ENCODE measurements at regions not wholly inside any gene's neighbourhood (a gene's known extent, or its start where the extent isn't known, plus 50 kb on each side); places are given as distances from the start of the nearest gene placed in this dataset.

- TF ChIP-seq CTCF (IDR thresholded peaks at IDR 0.05; ENCODE audit: low read depth, low read length) (no peak), POLR2A (IDR thresholded peaks at IDR 0.05; ENCODE audit: extremely low read depth, insufficient read length) (no peak)
Observed at GRCh38 chr7:46680147-46680546, 759.1 kb upstream of the IGFBP3 start.
